Neural crest cell (in vitro differentiated cells): ENCODE measurements at regions not wholly inside any gene's neighbourhood (a gene's known extent, or its start where the extent isn't known, plus 50 kb on each side); places are given as distances from the start of the nearest gene placed in this dataset.

Source experiments
- DNase-seq: peaks from one replicate; pipeline ENCODE4 v3.0.0; 2021; ENCODE audit warnings: low read depth, mixed read lengths, low spot score
- H3K27ac Mint-ChIP-seq: one replicate; pipeline ENCODE4 v1.8.0; 2021; ENCODE audit warnings: mild to moderate bottlenecking, mixed read lengths; ENCODE audit not compliant: unreplicated experiment
- H3K27me3 Mint-ChIP-seq: 2 replicates; pipeline ENCODE4 v1.8.0; 2021; ENCODE audit warnings: low read depth, mild to moderate bottlenecking, mixed read lengths
- H3K36me3 Mint-ChIP-seq: 2 replicates; pipeline ENCODE4 v1.8.0; 2021; ENCODE audit warnings: low read depth, mild to moderate bottlenecking, mixed read lengths
- H3K4me1 Mint-ChIP-seq: 2 replicates; pipeline ENCODE4 v1.8.0; 2021; ENCODE audit warnings: mixed read lengths
- H3K4me3 Mint-ChIP-seq: one replicate; pipeline ENCODE4 v1.8.0; 2021; ENCODE audit warnings: mild to moderate bottlenecking, mixed read lengths
- H3K9me3 Mint-ChIP-seq: 2 replicates; pipeline ENCODE4 v1.8.0; 2021; ENCODE audit warnings: mixed read lengths
- CTCF ChIP-seq: fragments of 200-600 bp; sonication (generic); conservative IDR thresholded peaks from 2 replicates; pipeline ENCODE4 v1.5.0; 2021; ENCODE audit warnings: antibody characterized with exemption, mild to moderate bottlenecking

GRCh38 chr5:166342402-166342801 lies 1949.0 kb upstream of the WWC1 start:
- peak overlapping the region; percentile 13 for H3K27ac Mint-ChIP-seq
- H3K4me3 Mint-ChIP-seq, result no peak overlapping the region
- H3K9me3 Mint-ChIP-seq, result no peaks in the 10 kb centered on the region
- no peaks in the 10 kb centered on the region for H3K36me3 Mint-ChIP-seq
- H3K4me1 Mint-ChIP-seq, result peaks cover 18% of the 10 kb centered on the region
- no peaks in the 10 kb centered on the region for H3K27me3 Mint-ChIP-seq
- DNase-seq, result no peak
- no peak for TF ChIP-seq CTCF

- Mint-ChIP-seq H3K27ac (no peak overlapping the region), H3K27me3 (no peaks in the 10 kb centered on the region)
Measured at GRCh38 chr5:166346726-166347374, 1944.6 kb upstream of the WWC1 start.

GRCh38 chr5:166349046-166349445 lies 1942.4 kb upstream of the WWC1 start:
- Mint-ChIP-seq H3K36me3 (no peaks in the 10 kb centered on the region), H3K27ac (no peak overlapping the region), H3K4me1 (peaks cover 13% of the 10 kb centered on the region), H3K4me3 (no peak overlapping the region), H3K9me3 (no peaks in the 10 kb centered on the region), H3K27me3 (no peaks in the 10 kb centered on the region)
- TF ChIP-seq CTCF, result no peak
- no peak for DNase-seq

More at GRCh38 chr5:166346726-166347374, 1944.6 kb upstream of the WWC1 start:
- Mint-ChIP-seq H3K4me3 (no peak overlapping the region), H3K9me3 (no peaks in the 10 kb centered on the region), H3K4me1 (peaks cover 28% of the 10 kb centered on the region), H3K36me3 (no peaks in the 10 kb centered on the region)
- no peak for TF ChIP-seq CTCF
- DNase-seq, result no peak

GRCh38 chr5:166353580-166353979 lies 1937.9 kb upstream of the WWC1 start:
- H3K4me3 Mint-ChIP-seq, result no peak overlapping the region
- no peak overlapping the region for H3K27ac Mint-ChIP-seq
- peaks cover 10% of the 10 kb centered on the region for H3K4me1 Mint-ChIP-seq
- no peaks in the 10 kb centered on the region for H3K27me3 Mint-ChIP-seq
- no peak for DNase-seq
- no peak for TF ChIP-seq CTCF
- peaks cover 5% of the 10 kb centered on the region for H3K36me3 Mint-ChIP-seq
- peaks cover 6% of the 10 kb centered on the region for H3K9me3 Mint-ChIP-seq

- Mint-ChIP-seq H3K27ac (no peak overlapping the region), H3K9me3 (peaks cover 6% of the 10 kb centered on the region)
Measured at GRCh38 chr5:166354332-166354731, 1937.1 kb upstream of the WWC1 start.

More at GRCh38 chr5:166354332-166354731, 1937.1 kb upstream of the WWC1 start:
- H3K4me1 Mint-ChIP-seq, result peaks cover 4% of the 10 kb centered on the region
- no peak for DNase-seq
- no peak for TF ChIP-seq CTCF
- peaks cover 5% of the 10 kb centered on the region for H3K36me3 Mint-ChIP-seq
- H3K4me3 Mint-ChIP-seq, result no peak overlapping the region
- H3K27me3 Mint-ChIP-seq, result no peaks in the 10 kb centered on the region
